ENCODE measurements at regions not wholly inside any gene's neighbourhood (a gene's known extent, or its start where the extent isn't known, plus 50 kb on each side); places are given as distances from the start of the nearest gene placed in this dataset.

DNA sequence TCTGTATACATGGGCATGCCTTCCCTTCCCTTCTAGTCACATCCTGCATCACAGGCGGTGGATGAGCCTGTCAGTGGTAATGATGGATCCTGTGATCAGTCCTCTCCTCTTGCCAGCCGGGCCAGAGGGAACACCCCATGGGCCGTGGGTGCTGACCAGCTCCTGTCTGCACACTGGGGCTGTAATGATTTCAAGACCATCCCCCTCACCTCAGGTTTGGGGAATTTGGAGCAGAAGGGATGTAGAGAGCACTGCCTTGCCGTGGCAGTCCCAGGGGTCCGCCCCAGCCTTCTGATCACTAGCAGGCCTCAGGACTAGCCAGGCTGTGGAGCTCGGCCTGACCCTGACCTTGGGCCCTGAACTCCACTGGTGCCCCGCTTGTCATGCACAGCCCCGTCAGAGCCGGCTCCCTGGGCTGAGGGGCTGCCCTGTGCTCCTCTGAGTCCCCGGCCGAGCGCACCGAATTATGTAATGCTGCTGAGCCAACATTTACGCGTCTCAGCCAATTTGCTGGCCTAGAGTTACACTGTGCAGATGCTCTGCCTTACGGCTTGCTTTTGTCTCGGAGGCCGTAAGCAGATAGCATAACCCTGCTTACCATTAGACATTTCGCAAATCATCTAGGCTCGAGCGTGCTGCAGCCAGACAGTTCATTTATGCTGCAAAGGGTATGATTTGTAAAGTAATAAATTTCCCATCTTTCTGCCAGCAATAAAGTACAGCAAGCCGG is 155.3 kb downstream of the MACROH2A1 start:
- in situ Hi-C loops (cut with MboI): no loop called here
- Histone ChIP-seq H3K9me3 (ENCODE audit: low read depth) (no peaks in the 10 kb centered on the region), H3K4me2 (ENCODE audit: unreplicated experiment) (no peak overlapping the region), H3K4me1 (ENCODE audit: insufficient read depth) (peaks cover 52% of the 10 kb centered on the region), H3K27ac (no peak overlapping the region), H3K27me3 (replicated peaks; ENCODE audit: insufficient read depth) (no peaks in the 10 kb centered on the region), H3K9me2 (ENCODE audit: insufficient read depth) (no peaks in the 10 kb centered on the region), H3F3A (ENCODE audit: insufficient read depth) (peaks cover 36% of the 10 kb centered on the region), H3K36me3 (ENCODE audit: low read depth) (no peaks in the 10 kb centered on the region), H2AFZ (no peak overlapping the region), H4K20me1 (ENCODE audit: insufficient read depth) (no peaks in the 10 kb centered on the region), H3K79me2 (ENCODE audit: insufficient read depth) (no peaks in the 10 kb centered on the region), H3K4me3 (no peak overlapping the region), H3K9ac (no peak overlapping the region)
- TF ChIP-seq EZH2 (IDR thresholded peaks at IDR 0.05; ENCODE audit: insufficient read depth, poor library complexity, severe bottlenecking) (no peak), EZH2phosphoT487 (IDR thresholded peaks at IDR 0.05; ENCODE audit: insufficient read depth, low read depth) (no peak)
- DNase-seq: no peak
- WGBS, 2 experiments (ENCODE audit: low coverage in 1 of 2, low lambda C conversion rate in 2 of 2, missing lambda C conversion rate in 2 of 2): 98% methylated on average over 17 to 22 of the region's 22 CpGs

- no peaks in the 10 kb centered on the region for H3K79me2 ChIP-seq (ENCODE audit: insufficient read depth)
- H3K4me2 ChIP-seq (ENCODE audit: unreplicated experiment): no peak overlapping the region
- H3K27ac ChIP-seq: peak overlapping the region; percentile 40
- H3K36me3 ChIP-seq (ENCODE audit: low read depth): no peaks in the 10 kb centered on the region
- no peaks in the 10 kb centered on the region for H3K27me3 ChIP-seq (replicated peaks; ENCODE audit: insufficient read depth)
- H2AFZ ChIP-seq: no peak overlapping the region
- peak; percentile 77 for DNase-seq
- peaks cover 52% of the 10 kb centered on the region for H3K4me1 ChIP-seq (ENCODE audit: insufficient read depth)
- TF ChIP-seq EZH2 (IDR thresholded peaks at IDR 0.05; ENCODE audit: insufficient read depth, poor library complexity, severe bottlenecking) (no peak), EZH2phosphoT487 (IDR thresholded peaks at IDR 0.05; ENCODE audit: insufficient read depth, low read depth) (no peak)
- H3K9ac ChIP-seq: no peak overlapping the region
- H4K20me1 ChIP-seq (ENCODE audit: insufficient read depth): no peaks in the 10 kb centered on the region
- peaks cover 36% of the 10 kb centered on the region for H3F3A ChIP-seq (ENCODE audit: insufficient read depth)
- H3K9me2 ChIP-seq (ENCODE audit: insufficient read depth): no peaks in the 10 kb centered on the region
- 94 to 97% methylated on average over 8 of the region's 8 CpGs for WGBS, 2 experiments (ENCODE audit: low coverage in 1 of 2, low lambda C conversion rate in 2 of 2, missing lambda C conversion rate in 2 of 2)
- H3K4me3 ChIP-seq: no peak overlapping the region
- in situ Hi-C loops (cut with MboI): no loop called here
- H3K9me3 ChIP-seq (ENCODE audit: low read depth): no peaks in the 10 kb centered on the region
These were observed 156.0 kb downstream of the MACROH2A1 start for GRCh38 chr5:135242866-135243555.

DNA sequence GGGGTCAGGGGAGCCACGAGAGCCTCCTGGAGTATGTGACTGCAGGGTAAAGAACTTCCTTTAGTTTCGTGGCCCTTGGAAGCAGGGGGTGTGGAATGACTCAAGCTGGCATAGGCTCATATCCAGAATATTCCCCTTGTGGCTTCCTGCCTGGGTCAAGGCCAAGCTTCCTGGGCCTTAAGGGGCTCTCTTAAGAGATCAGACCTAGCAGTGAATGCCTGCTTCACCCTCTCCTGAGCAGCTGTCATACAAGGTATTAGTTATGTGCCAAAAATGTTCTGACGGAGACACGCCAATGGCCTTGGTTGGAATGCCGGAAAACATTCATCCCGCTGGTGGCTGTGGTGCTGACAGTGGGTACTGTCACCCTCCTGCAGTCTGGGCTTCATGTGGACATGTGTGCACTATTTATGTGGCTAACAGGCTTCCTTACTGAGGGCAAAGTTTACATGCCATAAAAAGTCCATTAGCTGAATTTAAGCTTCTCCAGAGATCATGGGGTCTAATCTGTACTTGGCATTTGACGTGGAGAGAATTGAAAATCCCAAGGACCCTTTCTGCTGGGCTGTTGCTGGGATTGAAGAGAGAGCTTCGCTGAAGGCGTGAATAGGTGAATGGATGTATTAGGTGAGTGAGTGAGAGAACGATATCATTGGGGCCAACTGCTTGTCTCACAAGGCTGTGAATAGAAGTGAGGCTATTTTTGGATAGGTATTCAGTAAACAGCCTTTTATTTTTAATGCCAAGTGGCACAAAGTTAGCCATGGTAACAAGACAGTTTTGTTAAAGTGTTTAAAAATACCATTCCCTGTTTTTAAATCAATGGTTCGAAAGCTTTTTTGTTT is 156.8 kb downstream of the MACROH2A1 start:
- no peaks in the 10 kb centered on the region for H3K36me3 ChIP-seq (ENCODE audit: low read depth)
- DNase-seq: peak; percentile 72
- peaks cover 48% of the 10 kb centered on the region for H3K4me1 ChIP-seq (ENCODE audit: insufficient read depth)
- no peaks in the 10 kb centered on the region for H3K79me2 ChIP-seq (ENCODE audit: insufficient read depth)
- in situ Hi-C loops (cut with MboI): no loop called here
- H2AFZ ChIP-seq: no peak overlapping the region
- H3K9me2 ChIP-seq (ENCODE audit: insufficient read depth): no peaks in the 10 kb centered on the region
- H3K4me2 ChIP-seq (ENCODE audit: unreplicated experiment): peak overlapping the region; percentile 35
- no peak overlapping the region for H3K4me3 ChIP-seq
- H3F3A ChIP-seq (ENCODE audit: insufficient read depth): peaks cover 36% of the 10 kb centered on the region
- H3K9ac ChIP-seq: no peak overlapping the region
- peak overlapping the region; percentile 40 for H3K27ac ChIP-seq
- no peaks in the 10 kb centered on the region for H3K27me3 ChIP-seq (replicated peaks; ENCODE audit: insufficient read depth)
- TF ChIP-seq EZH2 (IDR thresholded peaks at IDR 0.05; ENCODE audit: insufficient read depth, poor library complexity, severe bottlenecking): no peak
- TF ChIP-seq EZH2phosphoT487 (IDR thresholded peaks at IDR 0.05; ENCODE audit: insufficient read depth, low read depth): no peak
- WGBS, 2 experiments (ENCODE audit: low coverage in 1 of 2, low lambda C conversion rate in 2 of 2, missing lambda C conversion rate in 2 of 2): 66 to 67% methylated on average over 11 of the region's 11 CpGs
- no peaks in the 10 kb centered on the region for H4K20me1 ChIP-seq (ENCODE audit: insufficient read depth)
- H3K9me3 ChIP-seq (ENCODE audit: low read depth): no peaks in the 10 kb centered on the region

DNA sequence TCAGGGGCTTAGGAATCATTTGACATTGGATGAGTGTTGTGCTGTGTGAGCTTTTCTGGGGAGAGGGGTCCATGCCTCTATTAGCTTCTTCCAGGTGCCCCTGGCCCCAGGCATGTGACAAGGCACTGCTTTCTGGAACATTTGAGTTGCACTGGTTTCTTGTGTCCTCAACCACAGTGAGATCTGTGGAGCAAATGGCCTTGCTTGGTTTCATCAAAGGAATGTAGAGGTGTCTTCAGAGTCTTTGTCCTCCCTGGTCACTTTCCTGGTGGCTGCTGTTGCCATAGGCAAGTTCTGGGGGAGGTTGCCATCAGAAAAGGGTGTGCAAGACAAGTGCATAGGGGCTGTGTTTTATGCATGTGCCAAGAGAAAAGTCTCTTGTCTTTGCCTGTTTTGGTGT is 157.5 kb downstream of the MACROH2A1 start:
- no peaks in the 10 kb centered on the region for H3K36me3 ChIP-seq (ENCODE audit: low read depth)
- H3K79me2 ChIP-seq (ENCODE audit: insufficient read depth): no peaks in the 10 kb centered on the region
- no peaks in the 10 kb centered on the region for H3K9me3 ChIP-seq (ENCODE audit: low read depth)
- no peak overlapping the region for H3K27ac ChIP-seq
- H3K27me3 ChIP-seq (replicated peaks; ENCODE audit: insufficient read depth): no peaks in the 10 kb centered on the region
- no peaks in the 10 kb centered on the region for H4K20me1 ChIP-seq (ENCODE audit: insufficient read depth)
- in situ Hi-C loops (cut with MboI): no loop called here
- TF ChIP-seq EZH2 (IDR thresholded peaks at IDR 0.05; ENCODE audit: insufficient read depth, poor library complexity, severe bottlenecking) (no peak), EZH2phosphoT487 (IDR thresholded peaks at IDR 0.05; ENCODE audit: insufficient read depth, low read depth) (no peak)
- H2AFZ ChIP-seq: no peak overlapping the region
- peaks cover 41% of the 10 kb centered on the region for H3K4me1 ChIP-seq (ENCODE audit: insufficient read depth)
- no peak overlapping the region for H3K9ac ChIP-seq
- peak overlapping the region; percentile 35 for H3K4me2 ChIP-seq (ENCODE audit: unreplicated experiment)
- H3K4me3 ChIP-seq: no peak overlapping the region
- DNase-seq: no peak
- H3F3A ChIP-seq (ENCODE audit: insufficient read depth): peaks cover 34% of the 10 kb centered on the region
- no peaks in the 10 kb centered on the region for H3K9me2 ChIP-seq (ENCODE audit: insufficient read depth)
